GM21360 (cell line): ENCODE measurements at regions not wholly inside any gene's neighbourhood (a gene's known extent, or its start where the extent isn't known, plus 50 kb on each side); places are given as distances from the start of the nearest gene placed in this dataset.

Experiments used
- ATAC-seq: cut with Tn5 transposase; IDR thresholded peaks from one replicate; pipeline ENCODE4 v1.9.1; 2021; ENCODE audit warnings: mild to moderate bottlenecking, moderate library complexity; ENCODE audit not compliant: unreplicated experiment

DNA sequence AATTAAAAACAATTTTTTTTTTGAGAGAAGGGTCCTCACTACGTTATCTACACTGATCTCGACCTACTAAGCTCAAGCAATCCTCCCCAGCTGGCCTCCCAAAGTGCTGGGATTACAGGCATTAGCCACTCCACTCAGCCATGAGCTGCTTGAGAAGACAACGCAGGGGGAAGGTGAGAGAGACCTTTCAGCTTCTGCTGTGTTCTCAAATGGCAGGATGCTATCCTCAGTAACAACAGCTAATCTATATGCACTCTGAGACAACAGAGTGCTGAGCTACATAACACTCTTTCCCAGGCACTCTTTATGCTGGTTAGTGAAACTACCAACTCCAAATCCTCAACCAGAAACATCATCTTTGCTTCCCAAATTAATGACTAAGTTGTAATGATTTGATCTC lies 526.1 kb downstream of the CCER1 start:
- ATAC-seq = no peak

DNA sequence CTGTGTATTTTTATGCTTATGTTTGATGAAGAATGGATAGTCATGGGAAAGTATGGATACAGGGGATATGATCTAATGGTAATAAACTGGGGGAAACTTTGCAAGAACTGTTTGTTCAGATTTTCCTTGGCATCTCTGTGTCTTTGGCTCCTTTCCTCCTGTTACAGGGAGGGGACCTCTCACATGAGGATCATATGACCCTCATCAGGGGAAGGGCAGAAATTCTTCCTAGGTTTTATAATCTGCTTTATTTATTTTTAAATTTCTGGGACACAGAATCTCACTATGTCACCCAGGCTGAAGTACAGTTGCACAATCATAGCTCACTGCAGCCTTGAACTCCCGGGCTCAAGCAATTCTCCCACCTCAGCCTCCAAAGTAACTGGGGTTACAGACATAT lies 526.5 kb downstream of the CCER1 start:
- no peak for ATAC-seq

DNA sequence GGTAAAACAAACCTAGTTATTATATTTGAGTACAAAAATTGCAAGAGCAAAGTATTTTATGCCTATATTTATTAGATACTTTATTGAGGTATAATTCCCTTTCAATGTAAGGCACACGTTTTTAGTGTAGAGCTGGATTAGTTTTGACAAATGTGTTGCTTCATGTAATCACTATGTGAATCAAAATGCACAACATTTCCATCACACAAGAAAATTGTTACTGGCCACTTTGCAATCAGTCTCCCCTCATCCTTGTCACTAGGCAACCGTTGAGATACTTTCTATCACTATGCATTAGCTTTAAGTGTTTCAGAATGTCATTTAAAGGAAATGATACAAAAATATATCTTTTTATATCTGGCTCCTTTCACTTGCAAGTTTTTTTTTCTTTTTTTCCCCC lies 531.0 kb downstream of the CCER1 start:
- ATAC-seq = no peak

DNA sequence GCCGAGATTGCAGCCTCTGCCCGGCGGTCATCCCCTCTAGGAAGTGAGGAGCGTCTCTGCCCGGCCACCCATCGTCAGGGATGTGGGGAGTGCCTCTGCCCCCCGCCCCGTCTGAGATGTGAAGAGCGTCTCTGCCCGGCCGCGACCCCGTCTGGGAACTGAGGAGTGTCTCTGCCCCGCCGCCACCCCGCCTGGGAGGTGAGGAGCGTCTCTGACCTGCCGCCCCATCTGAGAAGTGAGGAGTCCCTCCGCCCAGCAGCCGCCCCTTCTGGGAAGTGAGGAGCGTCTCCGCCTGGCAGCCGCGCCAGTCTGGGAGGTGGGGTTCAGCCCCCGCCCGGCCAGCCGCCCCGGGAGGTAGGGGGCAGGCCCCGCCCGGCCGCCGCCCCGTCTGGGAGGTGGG lies 544.0 kb downstream of the CCER1 start:
- ATAC-seq = no peak

DNA sequence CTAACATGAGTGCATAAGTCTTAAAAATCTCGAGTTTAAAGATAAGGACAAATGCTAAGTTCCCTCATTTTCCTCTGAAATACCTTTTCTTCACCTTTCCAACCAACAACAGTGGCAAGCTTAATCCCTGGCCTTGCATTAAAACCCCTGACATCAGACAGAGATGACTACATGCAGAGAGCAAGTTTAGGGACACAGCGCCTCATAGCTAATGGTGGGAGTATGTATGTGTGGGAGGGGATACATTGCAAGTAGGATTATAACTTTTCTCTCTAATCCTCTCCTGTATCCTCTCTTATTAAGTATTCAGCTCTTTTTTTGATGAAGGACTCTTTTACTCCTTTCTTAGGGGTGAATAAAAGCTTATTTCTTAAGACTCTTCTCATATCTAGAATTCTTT lies 547.1 kb downstream of the CCER1 start:
- ATAC-seq = no peak

DNA sequence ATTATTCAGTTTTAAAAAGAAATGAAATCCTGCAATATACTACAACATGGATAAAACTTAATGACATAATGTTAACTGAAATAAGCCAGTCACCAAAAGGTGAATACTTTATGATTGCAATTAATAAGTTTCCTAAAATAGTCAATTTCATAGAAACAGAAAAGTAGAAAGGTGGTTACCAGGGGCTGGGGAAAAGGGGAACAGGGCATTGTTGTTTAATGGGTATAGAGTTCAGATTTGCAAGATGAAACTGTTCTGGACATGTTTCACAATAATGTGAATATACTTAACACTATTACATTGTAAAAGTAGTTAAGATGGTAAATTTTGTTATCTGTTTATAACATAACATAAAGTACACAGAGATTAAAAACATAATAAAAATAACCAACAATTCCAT lies 550.9 kb downstream of the CCER1 start:
- ATAC-seq = peak; percentile 86

DNA sequence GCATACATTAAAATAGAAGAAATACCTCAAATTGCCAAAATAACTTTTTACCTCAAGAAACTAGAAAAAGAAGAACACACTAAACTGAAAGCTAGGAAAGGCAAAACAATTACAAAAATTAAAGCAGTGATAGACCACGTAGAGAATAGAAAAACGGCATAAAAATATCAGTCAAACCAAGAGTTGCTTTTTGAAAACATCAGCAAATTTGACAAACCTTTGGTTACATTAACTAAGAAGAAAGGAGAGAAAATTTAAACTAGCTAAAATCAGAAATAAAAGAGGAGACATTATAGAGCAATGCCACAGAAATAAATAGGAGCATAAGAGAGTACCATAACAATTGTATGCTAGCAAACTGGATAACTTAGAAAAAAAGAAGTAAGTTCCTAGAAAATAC lies 553.8 kb downstream of the CCER1 start:
- no peak for ATAC-seq

DNA sequence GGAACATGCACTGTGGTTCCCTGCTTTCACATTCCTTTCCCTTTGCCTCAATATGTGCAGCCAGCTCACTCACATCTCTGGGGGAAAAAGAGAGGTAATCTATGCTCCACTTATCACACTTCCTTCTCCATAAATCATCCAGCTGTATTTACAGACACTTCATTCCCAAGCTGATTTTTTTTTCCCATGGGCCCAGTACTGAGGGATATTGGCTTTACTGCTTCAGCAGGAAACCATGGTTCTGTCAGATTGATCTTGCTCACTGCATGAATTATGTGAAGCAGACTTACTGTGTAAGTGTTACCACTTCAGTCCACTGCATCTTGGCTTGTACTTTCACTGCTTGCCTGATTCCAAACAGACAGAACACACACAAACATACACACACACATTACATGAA lies 555.6 kb downstream of the CCER1 start:
- no peak for ATAC-seq

DNA sequence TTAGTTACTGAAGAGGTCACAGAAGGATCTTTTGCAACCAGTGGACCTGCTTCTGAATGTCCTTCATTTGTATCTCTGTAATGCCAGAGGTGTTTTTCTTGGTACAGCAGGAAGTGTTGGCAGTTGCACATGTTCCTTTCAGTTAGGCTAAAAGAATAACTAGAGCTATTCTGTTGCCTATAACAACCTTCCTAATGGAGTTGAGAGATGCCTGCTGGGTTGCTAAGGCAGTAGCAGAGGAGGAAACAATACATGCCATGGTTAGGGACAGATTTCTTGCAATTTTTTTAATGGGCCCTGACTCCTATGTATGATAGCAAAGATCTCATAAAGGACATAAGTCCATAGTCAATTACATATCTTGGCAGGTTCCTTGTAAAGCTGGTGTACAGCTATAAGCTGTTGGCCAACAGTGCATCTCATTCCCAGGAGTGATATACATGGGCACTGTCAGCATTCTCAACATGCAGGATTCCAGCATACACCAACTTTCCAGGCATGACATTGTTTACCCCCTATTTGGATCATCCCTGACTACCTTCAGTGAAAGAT lies 556.6 kb downstream of the CCER1 start:
- ATAC-seq = no peak

DNA sequence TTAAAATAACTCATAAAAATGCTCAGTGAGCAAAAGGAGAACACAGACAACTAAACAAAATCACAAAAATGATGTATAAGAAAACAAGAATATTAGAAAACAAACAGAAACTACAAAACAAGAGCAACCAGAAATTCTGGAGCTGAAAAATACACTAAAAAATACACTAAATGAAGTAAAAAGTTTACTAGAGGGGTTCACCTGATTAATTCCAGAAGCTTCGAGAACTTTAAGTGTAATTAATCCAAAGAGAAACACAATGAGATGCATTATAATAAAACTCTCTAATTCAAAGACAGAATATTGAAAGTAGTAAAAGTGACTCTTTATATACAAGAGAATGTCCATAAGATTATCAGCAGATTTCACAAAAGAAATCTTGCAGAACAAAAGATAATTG lies 558.4 kb downstream of the CCER1 start:
- no peak for ATAC-seq

DNA sequence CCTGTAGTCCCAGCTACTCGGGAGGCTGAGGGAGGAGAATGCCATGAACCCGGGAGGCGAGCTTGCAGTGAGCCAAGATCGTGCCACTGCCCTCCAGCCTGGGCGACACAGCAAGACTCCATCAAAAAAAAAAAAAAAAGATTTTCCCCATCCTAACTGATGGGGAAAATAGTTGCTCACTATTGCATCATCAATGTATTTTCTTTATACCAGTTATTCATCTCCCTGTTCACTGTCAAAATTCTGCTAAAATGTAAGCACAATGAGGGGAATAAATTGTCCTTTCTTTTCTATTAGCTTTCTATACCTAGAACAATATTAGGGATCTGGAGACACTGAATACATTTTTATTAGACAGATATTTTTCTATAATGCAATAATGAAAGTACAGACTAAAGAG lies 561.3 kb downstream of the CCER1 start:
- no peak for ATAC-seq

DNA sequence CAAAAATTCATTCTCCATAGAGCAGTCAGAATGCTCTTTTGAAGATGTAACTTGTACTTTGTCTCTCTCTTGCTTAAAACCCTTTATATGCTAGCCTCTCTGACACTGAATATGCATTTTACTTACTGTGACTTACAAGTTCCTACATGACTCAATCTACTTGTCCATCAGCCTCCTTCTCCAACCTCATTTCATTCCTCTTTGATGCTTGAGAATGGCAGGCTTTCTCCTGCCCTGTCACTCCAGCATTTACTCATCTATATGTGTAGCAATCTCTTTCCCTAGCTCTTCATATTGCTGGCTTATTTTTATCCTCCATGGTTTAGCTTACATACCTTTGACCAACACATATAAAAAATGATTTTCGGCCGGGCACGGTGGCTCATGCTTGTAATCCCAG lies 561.9 kb downstream of the CCER1 start:
- ATAC-seq = no peak

DNA sequence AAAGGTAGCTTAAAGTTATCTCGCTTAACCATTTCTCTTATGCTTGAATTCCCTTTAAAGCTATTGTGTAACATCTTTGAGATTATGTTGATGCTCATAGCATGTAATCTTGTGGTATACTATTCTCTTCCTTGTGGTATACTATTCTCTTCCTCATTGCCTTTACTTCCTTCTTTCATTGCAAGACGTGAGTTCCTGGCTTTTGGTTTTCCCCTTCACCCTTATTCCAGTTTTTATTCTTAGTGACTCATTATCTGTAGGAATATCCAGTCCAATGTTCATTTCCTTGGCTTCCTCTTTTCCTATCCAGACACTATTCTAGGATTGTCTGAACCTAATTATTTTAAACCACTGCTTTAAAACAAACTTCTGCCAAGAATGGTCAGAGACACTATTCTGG lies 564.0 kb downstream of the CCER1 start:
- no peak for ATAC-seq

DNA sequence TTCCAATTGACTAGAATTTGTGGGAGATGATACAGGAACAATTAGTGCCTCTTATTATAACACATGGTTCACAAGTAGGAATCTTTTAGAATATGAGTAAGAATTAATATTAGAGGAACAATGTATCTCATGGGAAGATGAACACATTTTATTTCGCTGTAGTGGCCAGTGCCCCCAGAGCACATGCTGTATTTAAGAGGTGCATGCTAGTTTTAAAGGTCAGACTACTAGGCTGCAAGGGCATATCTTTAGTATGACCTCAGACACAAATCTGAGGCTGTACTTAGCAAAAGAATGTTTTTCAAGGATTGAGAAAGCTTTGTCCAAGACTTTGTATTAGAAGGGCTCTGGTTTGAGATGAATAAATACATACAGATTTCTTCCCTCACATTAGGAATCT lies 586.9 kb downstream of the CCER1 start:
- ATAC-seq = no peak

DNA sequence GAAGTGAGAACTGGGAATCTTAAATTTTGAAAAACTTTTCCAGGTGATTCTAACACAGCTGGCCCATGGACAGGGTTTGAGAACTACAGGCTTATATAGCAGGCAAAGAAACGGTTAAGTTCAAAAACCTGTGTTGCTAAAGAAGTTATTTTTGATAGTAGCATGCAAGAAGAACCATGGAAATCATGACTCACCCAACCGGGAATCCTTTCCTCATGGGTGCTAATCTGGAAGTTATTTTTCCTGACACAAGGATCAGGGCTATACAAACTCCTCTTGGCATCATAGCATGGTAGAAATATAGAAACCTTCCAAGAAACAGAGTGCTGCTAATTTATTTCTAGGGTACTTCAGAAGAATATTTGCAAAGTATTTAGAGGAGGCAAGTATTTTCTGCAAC lies 588.7 kb downstream of the CCER1 start:
- no peak for ATAC-seq

DNA sequence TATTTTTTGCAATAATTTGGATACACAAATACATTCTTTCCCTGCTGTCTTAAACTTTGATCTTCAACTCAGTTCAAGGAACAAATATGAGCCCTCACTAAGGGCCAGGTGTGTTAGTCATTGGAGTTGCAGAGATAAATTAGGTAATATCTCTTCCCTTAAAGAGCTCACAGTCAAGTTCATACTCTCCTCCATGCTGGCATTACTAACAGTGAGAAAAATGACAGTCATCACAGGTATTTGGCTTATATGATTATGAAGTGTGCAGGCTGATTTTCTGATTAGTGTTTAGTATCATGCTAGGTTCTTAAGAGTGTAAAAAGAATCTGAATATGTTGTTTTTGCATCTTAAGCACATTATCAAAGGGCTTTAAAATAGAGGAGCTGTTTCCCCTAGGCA lies 594.7 kb downstream of the CCER1 start:
- no peak for ATAC-seq

DNA sequence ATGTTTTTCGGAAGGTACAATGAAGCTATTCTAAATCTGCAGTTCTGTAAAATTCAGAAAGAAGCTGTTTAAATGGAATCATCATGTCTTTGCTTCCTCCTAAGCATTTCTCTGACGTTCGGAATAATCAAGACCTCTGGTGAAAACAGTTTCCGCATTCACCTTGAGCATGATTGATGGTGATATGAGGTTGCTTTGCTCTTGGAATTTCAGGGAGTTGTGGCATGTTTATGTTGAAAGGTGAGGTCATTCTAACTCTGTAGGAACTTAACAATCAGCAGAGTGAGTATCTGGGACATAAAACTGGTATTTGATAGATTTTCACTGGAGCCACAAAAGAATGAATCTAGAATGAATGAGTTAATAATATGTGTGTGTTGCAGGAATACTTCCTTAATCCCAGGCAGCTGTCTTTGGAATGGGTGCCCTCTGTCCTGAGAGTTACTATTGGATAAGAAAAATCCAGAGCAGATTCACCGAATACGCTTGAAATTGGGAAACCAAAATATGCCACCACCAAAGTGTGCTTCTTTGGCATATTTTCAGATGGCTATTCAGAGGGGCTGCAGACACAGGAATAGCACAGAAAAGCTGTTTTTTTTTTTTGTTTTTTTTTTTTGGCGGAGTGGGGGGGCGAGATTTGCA lies 599.1 kb downstream of the CCER1 start:
- no peak for ATAC-seq

DNA sequence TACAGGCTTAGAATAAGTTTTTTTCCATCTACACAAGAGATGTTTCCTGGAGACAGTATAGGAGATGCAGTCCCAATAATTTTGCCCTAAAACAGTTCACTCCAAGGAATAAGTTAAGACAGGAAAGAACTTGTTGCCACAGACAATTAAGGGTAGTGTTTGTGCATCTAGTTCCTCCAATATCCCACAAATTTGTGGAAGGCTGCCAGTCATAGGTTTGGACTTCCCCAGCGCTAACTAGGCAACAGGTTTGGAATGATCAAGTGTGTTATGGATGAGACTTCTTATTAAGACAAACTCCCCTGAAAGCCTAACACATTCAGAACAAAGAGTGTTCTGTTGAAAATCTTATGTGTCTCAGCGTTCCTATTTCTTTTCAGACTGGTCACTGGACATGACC lies 611.0 kb downstream of the CCER1 start:
- ATAC-seq = no peak

DNA sequence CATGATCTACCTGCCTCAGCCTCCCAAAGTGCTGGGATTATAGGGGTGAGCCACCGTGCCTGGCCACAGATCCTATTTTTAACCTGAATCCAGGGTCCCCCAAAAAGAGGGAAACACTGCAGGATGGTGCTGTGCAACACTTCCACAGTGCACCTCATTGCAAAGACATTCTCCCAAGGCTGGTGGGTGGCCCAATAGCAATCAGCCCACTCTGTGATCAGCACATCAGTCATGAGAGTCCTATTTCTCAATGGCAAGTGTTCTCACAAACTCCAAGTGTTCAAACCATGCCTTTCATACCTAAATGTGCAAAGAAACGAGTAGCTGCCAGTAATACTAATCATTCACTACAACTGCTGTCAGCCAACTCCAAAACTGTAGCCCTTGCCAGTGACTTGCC lies 612.9 kb downstream of the CCER1 start:
- no peak for ATAC-seq

DNA sequence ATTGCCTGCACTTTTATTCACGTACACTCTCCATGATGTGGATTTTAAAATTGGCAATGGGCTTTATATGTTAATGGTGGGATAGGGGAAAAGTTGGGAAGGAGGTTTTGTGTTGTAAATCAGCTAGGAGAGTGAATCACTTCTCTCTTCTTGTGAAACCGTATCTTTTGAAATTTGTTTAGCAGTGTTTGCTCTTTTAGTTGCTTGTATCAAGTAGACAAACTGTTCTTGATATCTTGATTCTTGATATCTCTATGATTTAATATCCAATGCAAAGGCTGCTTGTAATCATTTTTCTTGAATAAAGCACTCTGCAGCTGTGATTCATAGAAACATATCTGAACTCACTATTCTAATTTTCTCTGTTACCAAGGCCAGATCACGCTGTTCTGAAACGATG lies 615.1 kb downstream of the CCER1 start:
- ATAC-seq = no peak

DNA sequence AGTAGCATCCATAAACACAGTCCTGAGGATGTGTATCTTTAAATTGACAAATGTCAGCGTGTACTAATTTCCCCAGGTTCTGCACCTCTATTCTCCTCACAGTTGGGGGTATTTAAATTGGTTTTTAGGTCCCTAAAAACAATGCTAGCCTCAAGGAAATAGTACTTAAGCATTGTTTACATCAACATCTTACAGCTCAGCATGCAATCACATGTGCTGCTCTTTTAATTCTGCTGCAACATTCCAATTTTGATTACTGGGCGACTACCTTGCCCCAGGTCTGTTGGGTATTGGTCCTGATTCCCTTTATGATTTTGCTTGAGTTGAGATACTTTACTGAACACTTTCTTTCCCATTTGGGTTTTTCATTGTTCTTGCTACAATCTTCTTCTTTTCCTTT lies 616.6 kb downstream of the CCER1 start:
- no peak for ATAC-seq

DNA sequence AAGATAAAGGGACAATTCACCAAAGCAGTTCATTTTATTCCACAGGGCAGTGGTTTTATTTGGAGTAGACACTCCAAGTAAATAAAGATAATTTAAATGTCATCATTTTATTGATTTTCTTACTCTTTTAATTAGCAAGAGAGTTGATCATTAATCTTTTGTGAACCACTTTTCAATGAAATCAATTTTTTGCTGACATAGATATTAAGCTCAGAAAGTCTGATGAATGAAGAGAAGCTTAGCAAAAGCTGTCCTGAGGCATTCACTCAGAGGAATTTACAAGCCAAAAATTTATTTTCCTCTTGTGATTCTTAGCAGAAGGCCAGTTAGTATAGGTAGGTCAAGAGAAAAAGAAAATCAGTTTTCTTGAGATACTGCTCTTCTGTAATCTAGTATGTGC lies 618.0 kb downstream of the CCER1 start:
- no peak for ATAC-seq

DNA sequence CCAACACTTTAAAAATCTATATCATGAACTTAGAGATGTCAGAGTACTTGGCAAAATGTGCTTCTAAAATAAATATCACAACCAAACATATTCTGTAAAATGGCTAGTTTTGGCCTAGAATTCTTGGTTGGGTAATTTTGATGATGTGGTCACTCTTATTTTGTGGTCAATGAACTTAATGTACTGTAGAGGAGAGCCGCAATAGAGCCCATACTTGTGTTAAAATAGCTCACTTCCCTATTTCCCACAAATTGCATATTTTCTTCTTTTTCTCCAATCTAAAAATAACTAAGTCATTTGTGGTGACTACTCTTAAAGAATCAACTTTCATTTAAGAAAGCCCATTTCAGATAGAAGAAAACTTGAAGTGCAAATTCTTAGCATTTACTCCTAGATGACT lies 619.4 kb downstream of the CCER1 start:
- ATAC-seq = no peak
